ENCODE measurements at regions not wholly inside any gene's neighbourhood (a gene's known extent, or its start where the extent isn't known, plus 50 kb on each side); places are given as distances from the start of the nearest gene placed in this dataset.

DNA sequence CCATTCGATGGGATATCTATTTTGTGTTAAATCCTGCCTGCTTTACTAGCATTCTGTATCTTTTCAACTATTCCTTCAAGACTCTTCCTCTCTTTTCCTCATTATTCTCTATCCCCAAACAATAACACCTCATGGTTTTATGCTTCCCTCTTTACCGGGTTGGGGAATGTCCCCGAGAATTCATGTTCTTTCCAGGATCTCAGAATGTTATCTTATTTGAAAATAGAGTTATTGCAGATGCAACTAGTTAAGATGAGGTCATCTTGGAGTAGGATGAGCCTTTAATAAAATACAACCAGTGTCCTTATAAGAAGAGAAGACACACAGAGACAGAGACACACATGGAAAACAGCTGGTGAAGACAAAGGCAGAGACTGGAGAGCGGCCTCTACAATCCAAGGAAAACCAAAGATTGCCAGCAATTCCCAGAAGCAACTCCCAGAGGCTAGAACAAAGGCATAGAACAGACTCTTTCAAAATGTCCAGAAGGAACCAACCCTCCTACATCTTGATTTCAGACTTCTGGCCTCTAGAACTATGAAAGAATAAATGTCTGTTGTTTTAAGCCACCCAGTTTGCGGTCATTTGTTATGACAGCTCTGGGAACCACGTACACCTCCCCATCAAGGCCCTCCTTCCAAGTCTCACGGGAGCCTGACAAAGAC lies 126.8 kb upstream of the TNFAIP3 start:
- no peaks in the 10 kb centered on the region for H3K9me3 ChIP-seq
- H3K36me3 ChIP-seq: no peaks in the 10 kb centered on the region
- DNase-seq: no peak
- H3K4me1 ChIP-seq: peaks cover 0 to 12% of the 10 kb centered on the region in 2 donors
- no peak overlapping the region for H3K4me3 ChIP-seq (replicated peaks in 1 of 3)
- no peaks in the 10 kb centered on the region for H3K27me3 ChIP-seq
- no peak overlapping the region for H3K27ac ChIP-seq
- 75 to 77% methylated on average over 7 of the region's 7 CpGs for WGBS, 2 donors
- TF ChIP-seq, protein P1, sequence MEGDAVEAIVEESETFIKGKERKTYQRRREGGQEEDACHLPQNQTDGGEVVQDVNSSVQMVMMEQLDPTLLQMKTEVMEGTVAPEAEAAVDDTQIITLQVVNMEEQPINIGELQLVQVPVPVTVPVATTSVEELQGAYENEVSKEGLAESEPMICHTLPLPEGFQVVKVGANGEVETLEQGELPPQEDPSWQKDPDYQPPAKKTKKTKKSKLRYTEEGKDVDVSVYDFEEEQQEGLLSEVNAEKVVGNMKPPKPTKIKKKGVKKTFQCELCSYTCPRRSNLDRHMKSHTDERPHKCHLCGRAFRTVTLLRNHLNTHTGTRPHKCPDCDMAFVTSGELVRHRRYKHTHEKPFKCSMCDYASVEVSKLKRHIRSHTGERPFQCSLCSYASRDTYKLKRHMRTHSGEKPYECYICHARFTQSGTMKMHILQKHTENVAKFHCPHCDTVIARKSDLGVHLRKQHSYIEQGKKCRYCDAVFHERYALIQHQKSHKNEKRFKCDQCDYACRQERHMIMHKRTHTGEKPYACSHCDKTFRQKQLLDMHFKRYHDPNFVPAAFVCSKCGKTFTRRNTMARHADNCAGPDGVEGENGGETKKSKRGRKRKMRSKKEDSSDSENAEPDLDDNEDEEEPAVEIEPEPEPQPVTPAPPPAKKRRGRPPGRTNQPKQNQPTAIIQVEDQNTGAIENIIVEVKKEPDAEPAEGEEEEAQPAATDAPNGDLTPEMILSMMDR (IDR thresholded peaks at IDR 0.05): no peak
- TF ChIP-seq POLR2A (IDR thresholded peaks at IDR 0.05): no peak
- intact Hi-C loops (cut with DNase I): no loop called here

DNA sequence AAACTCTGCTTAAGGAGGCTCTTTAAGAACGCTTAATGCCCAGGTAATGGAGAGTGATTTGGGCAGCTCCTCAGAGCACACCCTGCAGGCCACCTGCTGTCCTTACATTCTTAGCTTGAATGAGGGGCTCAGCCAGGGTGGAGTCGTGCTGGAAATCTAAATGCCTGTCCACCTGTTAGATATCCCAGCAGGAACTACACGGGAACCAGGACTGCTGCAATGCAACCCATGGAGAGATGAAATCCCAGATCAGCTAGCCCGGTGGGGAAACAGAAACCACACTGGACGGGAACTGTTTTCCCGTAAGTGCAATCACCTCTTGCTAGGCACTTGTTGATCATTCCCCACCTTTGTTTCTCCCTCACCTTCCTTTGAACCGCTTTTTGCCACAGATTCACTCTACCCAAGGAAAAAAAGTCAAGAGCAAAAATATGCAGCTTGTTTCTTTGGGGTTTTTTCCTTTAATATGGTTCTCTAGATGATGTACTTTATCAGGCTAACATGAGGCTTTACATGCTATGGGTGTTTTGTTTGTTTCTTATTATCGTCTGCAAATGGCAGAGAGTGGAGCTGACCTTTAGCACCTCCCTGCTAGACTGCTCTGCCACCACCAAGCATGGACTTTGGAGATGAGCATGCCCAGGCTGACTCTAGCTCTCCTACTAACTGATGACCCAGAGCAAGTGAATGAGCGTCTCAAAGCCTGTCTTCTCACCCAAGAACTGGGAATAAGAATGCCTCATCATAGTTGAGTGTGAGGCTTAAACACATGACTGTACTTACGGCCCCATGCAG lies 125.9 kb upstream of the TNFAIP3 start:
- no peak for TF ChIP-seq POLR2A (IDR thresholded peaks at IDR 0.05)
- Histone ChIP-seq H3K27ac (no peak overlapping the region), H3K27me3 (no peaks in the 10 kb centered on the region), H3K36me3 (no peaks in the 10 kb centered on the region), H3K4me3 (replicated peaks in 1 of 3) (no peak overlapping the region), H3K4me1 (peaks cover 3 to 9% of the 10 kb centered on the region in 2 donors), H3K9me3 (no peaks in the 10 kb centered on the region)
- no peak for DNase-seq
- 86 to 92% methylated on average over 10 of the region's 10 CpGs for WGBS, 2 donors
- intact Hi-C loops (cut with DNase I): no loop called here

DNA sequence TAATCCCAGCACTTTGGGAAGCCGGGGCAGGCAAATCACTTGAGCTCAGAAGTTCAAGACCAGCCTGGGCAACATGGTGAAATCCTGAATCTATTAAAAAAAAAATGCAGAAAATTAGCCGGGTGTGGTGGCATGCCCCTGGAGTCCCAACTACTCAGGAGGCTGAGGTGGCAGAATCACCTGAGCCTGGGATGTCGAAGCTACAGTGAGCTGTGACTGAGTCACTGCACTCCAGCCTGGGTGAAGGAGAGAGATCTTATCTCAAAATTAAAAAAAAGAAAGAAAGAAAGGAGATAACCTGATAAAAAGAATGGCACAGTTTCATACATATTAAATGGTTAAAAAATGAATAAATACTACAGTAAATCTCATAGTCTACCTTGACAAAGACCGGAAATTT lies 123.6 kb upstream of the TNFAIP3 start:
- 91 to 92% methylated on average over 4 of the region's 4 CpGs for WGBS, 2 donors
- Histone ChIP-seq H3K4me3 (replicated peaks in 1 of 3) (no peak overlapping the region), H3K27me3 (no peaks in the 10 kb centered on the region), H3K36me3 (no peaks in the 10 kb centered on the region), H3K4me1 (peaks cover 13 to 19% of the 10 kb centered on the region in 2 donors), H3K27ac (no peak overlapping the region), H3K9me3 (no peaks in the 10 kb centered on the region)
- intact Hi-C loops (cut with DNase I): no loop called here
- TF ChIP-seq, protein P1 (IDR thresholded peaks at IDR 0.05): no peak
- TF ChIP-seq POLR2A (IDR thresholded peaks at IDR 0.05): no peak
- DNase-seq: no peak

DNA sequence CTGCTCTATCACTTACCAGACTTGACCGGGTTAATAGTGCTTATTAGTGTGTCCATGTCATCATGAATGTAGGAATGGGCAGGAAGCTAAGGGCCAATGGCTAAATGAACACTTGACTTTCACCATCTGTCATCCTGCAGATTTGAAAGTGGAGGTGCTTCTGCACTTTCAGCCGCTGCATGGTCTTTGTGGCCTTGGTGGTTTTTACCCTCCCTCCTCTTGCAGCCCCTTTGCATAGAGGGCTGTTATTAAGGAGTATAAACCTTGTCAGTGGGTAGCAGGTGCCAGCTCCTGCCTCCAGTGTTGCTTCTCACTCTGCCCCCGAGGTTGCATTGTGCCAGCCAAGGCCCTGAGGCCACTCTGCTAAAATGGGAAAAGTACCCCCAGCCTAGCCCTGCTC lies 122.2 kb upstream of the TNFAIP3 start:
- no peak for DNase-seq
- no peaks in the 10 kb centered on the region for H3K27me3 ChIP-seq
- WGBS, 2 donors: 93 to 96% methylated on average over 3 of the region's 3 CpGs
- no peaks in the 10 kb centered on the region for H3K9me3 ChIP-seq
- peaks cover 17 to 25% of the 10 kb centered on the region in 2 donors for H3K4me1 ChIP-seq
- H3K27ac ChIP-seq: no peak overlapping the region
- TF ChIP-seq, protein P1 (IDR thresholded peaks at IDR 0.05): no peak
- intact Hi-C loops (cut with DNase I): no loop called here
- no peaks in the 10 kb centered on the region for H3K36me3 ChIP-seq
- H3K4me3 ChIP-seq (replicated peaks in 1 of 3): no peak overlapping the region

DNA sequence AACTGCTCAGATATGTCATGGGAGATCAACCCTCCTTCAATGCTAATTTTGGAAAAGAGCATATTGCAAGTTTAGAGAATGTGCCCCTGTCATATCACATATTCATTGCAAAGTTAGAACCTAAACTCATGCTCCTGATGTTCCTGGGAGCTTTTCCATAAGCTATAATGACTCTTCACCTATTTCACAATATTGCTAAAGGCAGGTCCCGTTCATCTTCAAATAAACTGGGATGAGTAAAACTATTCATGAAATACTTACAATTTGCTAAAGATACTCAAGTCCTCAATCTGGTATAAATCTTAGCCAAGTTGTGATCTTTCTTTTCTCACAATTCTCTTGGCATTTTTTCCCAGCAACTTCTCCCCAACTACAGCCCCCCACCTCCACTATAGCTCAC lies 121.7 kb upstream of the TNFAIP3 start:
- no peak for DNase-seq
- no peaks in the 10 kb centered on the region for H3K27me3 ChIP-seq
- 81 to 88% methylated on average over 1 of the region's 1 CpG for WGBS, 2 donors
- no peaks in the 10 kb centered on the region for H3K36me3 ChIP-seq
- intact Hi-C loops (cut with DNase I): no loop called here
- no peaks in the 10 kb centered on the region for H3K9me3 ChIP-seq
- H3K4me3 ChIP-seq (replicated peaks in 1 of 3): no peak overlapping the region
- H3K4me1 ChIP-seq: peaks cover 17 to 25% of the 10 kb centered on the region in 2 donors
- TF ChIP-seq, protein P1 (IDR thresholded peaks at IDR 0.05): no peak
- TF ChIP-seq POLR2A (IDR thresholded peaks at IDR 0.05): no peak
- H3K27ac ChIP-seq: no peak overlapping the region
